H1 (cell line): ENCODE measurements at regions not wholly inside any gene's neighbourhood (a gene's known extent, or its start where the extent isn't known, plus 50 kb on each side); places are given as distances from the start of the nearest gene placed in this dataset.

Source experiments
- CHD1 ChIP-seq: IDR thresholded peaks from 2 replicates; pipeline ENCODE4 v1.6.1; 2012; ENCODE audit warnings: low read depth, low read length, improper control_type of control experiment
- CTBP2 ChIP-seq: IDR thresholded peaks from 2 replicates; pipeline ENCODE4 v1.7.0; 2011; ENCODE audit warnings: borderline replicate concordance, mild to moderate bottlenecking, moderate library complexity, mixed read lengths, low read length; ENCODE audit not compliant: insufficient read depth, insufficient read length
- CTCF ChIP-seq, 3 experiments: IDR thresholded peaks; 1 replicate in 2 of 3; 2 replicates in 1 of 3; pipeline versions ENCODE4 v1.5.1 to v1.6.1; 2011; ENCODE audit warnings: low read length in 3 of 3, mild to moderate bottlenecking in 3 of 3, inconsistent platforms in 2 of 3, low read depth in 1 of 3, moderate library complexity in 1 of 3; ENCODE audit not compliant: insufficient read depth in 1 of 3; ENCODE audit errors: control extremely low read depth in 1 of 3
- EZH2 ChIP-seq: fragments of 200-600 bp; sonication (generic); IDR thresholded peaks from 2 replicates; pipeline ENCODE4 v1.7.1; 2012; ENCODE audit warnings: low read depth, mild to moderate bottlenecking, moderate library complexity, low read length, inconsistent platforms; ENCODE audit not compliant: severe bottlenecking
- MAX ChIP-seq: IDR thresholded peaks from 2 replicates; pipeline ENCODE4 v1.6.1; 2012; ENCODE audit warnings: inconsistent platforms
- POLR2A ChIP-seq, 2 experiments: IDR thresholded peaks; 1 replicate in 1 of 2; 2 replicates in 1 of 2; pipeline ENCODE4 v1.6.1; 2011; ENCODE audit warnings: low read depth in 2 of 2, low read length in 2 of 2, mild to moderate bottlenecking in 2 of 2; ENCODE audit errors: control extremely low read depth in 1 of 2
- RFX5 ChIP-seq: IDR thresholded peaks from 2 replicates; pipeline ENCODE4 v1.6.1; 2011; ENCODE audit warnings: low read depth, low read length, improper control_type of control experiment, borderline replicate concordance
- SIX5 ChIP-seq: IDR thresholded peaks from 2 replicates; pipeline ENCODE4 v1.6.1; 2011; ENCODE audit warnings: mild to moderate bottlenecking, low read depth, low read length

DNA sequence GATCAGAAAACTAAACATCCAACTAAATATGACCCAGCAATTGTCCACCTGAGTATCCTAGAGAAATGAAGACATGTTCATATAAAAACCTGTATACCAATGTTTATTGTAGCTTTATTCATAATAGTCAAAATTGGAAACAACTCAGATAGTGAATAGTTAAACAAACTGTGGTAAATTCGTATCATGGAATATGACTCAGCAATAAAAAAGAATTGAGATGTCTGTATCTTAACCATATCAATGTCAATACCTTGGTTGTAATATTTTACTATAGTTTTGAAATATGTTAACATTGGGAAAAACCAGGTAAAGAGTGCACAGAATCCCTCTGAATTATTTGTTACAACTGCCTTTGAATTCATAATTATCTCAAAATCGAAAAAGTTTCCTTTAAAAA is 159.3 kb upstream of the GAP43 start:
- no peak for TF ChIP-seq CTCF (IDR thresholded peaks at IDR 0.05; ENCODE audit: control extremely low read depth in 1 of 3, insufficient read depth in 1 of 3, low read depth in 1 of 3, low read length in 3 of 3)
- no peak for TF ChIP-seq MAX
- no peak for TF ChIP-seq CHD1
- TF ChIP-seq CTBP2: no peak
- TF ChIP-seq POLR2A (IDR thresholded peaks at IDR 0.05; ENCODE audit: control extremely low read depth in 1 of 2, low read depth in 2 of 2, low read length in 2 of 2): no peak
- no peak for TF ChIP-seq RFX5
- TF ChIP-seq EZH2: no peak
- TF ChIP-seq SIX5: no peak
